HG02642 (cell line): ENCODE measurements at regions not wholly inside any gene's neighbourhood (a gene's known extent, or its start where the extent isn't known, plus 50 kb on each side); places are given as distances from the start of the nearest gene placed in this dataset.

Source experiments
- ATAC-seq: cut with Tn5 transposase; IDR thresholded peaks from one replicate; pipeline ENCODE4 v1.9.1; 2021; ENCODE audit warnings: mild to moderate bottlenecking; ENCODE audit not compliant: unreplicated experiment, poor library complexity

- ATAC-seq = no peak
Measured at GRCh38 chr4:161238033-161238432, 925.8 kb downstream of the FSTL5 start.

GRCh38 chr4:161237495-161237894 lies 926.3 kb downstream of the FSTL5 start:
- ATAC-seq = no peak

- ATAC-seq = no peak
Measured at GRCh38 chr4:161225327-161225726, 938.5 kb downstream of the FSTL5 start.

GRCh38 chr4:161222889-161223288 lies 940.9 kb downstream of the FSTL5 start:
- no peak for ATAC-seq

- ATAC-seq = no peak
Measured at GRCh38 chr4:161208564-161208963, 955.2 kb downstream of the FSTL5 start.

- ATAC-seq = no peak
Measured at GRCh38 chr4:161206528-161207080, 957.2 kb downstream of the FSTL5 start.

- ATAC-seq = no peak
Measured at GRCh38 chr4:161203865-161204264, 959.9 kb downstream of the FSTL5 start.

- ATAC-seq = no peak
Measured at GRCh38 chr4:161197912-161198311, 965.9 kb downstream of the FSTL5 start.

GRCh38 chr4:161197474-161197873 lies 966.3 kb downstream of the FSTL5 start:
- ATAC-seq = no peak

- ATAC-seq = no peak
Measured at GRCh38 chr4:161189286-161190134, 974.3 kb downstream of the FSTL5 start.

- ATAC-seq = no peak
Measured at GRCh38 chr4:161188578-161188977, 975.2 kb downstream of the FSTL5 start.

GRCh38 chr4:161187569-161187968 lies 976.2 kb downstream of the FSTL5 start:
- no peak for ATAC-seq

- no peak for ATAC-seq
Measured at GRCh38 chr4:161186750-161187149, 977.0 kb downstream of the FSTL5 start.

- ATAC-seq = no peak
Measured at GRCh38 chr4:161186012-161186411, 977.8 kb downstream of the FSTL5 start.

GRCh38 chr4:161183729-161184128 lies 980.1 kb downstream of the FSTL5 start:
- ATAC-seq = no peak

GRCh38 chr4:161182913-161183312 lies 980.9 kb downstream of the FSTL5 start:
- no peak for ATAC-seq

GRCh38 chr4:161178310-161178709 lies 985.5 kb downstream of the FSTL5 start:
- ATAC-seq = no peak

- ATAC-seq = no peak
Measured at GRCh38 chr4:161172396-161173026, 991.3 kb downstream of the FSTL5 start.

GRCh38 chr4:161167539-161167938 lies 996.3 kb downstream of the FSTL5 start:
- ATAC-seq = no peak

- no peak for ATAC-seq
Measured at GRCh38 chr4:161160718-161161117, 1003.1 kb downstream of the FSTL5 start.

- no peak for ATAC-seq
Measured at GRCh38 chr4:161148051-161148450, 1015.7 kb downstream of the FSTL5 start.
